Duodenal mucosa (tissue), 2 donors: ENCODE measurements at regions not wholly inside any gene's neighbourhood (a gene's known extent, or its start where the extent isn't known, plus 50 kb on each side); places are given as distances from the start of the nearest gene placed in this dataset.

Source experiments
- H3K27ac ChIP-seq: one replicate; pipeline ENCODE4 v1.7.0; 2013; ENCODE audit warnings: low read depth, low read length
- H3K27me3 ChIP-seq, 2 donors: one replicate each; pipeline ENCODE4 v1.7.0; 2013; ENCODE audit warnings: low read length in 2 of 2, control low read depth in 1 of 2; ENCODE audit not compliant: insufficient read depth in 2 of 2, control insufficient read depth in 1 of 2
- H3K36me3 ChIP-seq, 2 donors: one replicate each; pipeline ENCODE4 v1.7.0; 2013; ENCODE audit warnings: low read length in 2 of 2, control low read depth in 1 of 2; ENCODE audit not compliant: insufficient read depth in 2 of 2, control insufficient read depth in 1 of 2
- H3K4me1 ChIP-seq, 2 donors: one replicate each; pipeline ENCODE4 v1.7.0; 2013; ENCODE audit warnings: low read length in 2 of 2, control low read depth in 1 of 2; ENCODE audit not compliant: insufficient read depth in 2 of 2, control insufficient read depth in 1 of 2
- H3K4me3 ChIP-seq, 2 donors: one replicate each; pipeline ENCODE4 v1.7.0; 2013; ENCODE audit warnings: low read length in 2 of 2, low read depth in 1 of 2
- H3K9ac ChIP-seq, 2 donors: one replicate each; pipeline ENCODE4 v1.7.0; 2013; ENCODE audit warnings: low read length in 2 of 2, low read depth in 1 of 2
- H3K9me3 ChIP-seq, 2 donors: one replicate each; pipeline ENCODE4 v1.7.0; 2013; ENCODE audit warnings: low read length in 2 of 2, control low read depth in 1 of 2; ENCODE audit not compliant: control insufficient read depth in 1 of 2

DNA sequence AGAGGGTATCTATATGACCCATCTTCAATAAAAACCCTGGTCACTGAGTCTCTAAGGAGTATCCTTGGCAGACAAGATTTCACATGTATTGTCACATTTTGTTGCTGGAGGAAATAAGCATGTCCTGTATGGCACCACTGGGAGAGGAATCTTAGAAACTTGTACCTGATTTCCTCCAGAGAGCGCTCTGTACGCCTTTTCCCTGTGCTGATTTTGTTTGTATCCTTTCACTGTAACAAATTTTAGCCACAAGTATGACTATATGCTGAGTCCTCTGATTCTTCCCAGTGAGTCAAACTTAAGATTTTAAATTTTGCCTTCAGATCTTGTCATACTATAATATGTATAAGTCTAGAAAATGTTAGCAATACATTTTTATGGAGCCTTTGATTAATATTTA lies 102.8 kb downstream of the ITIH6 start:
- no peaks in the 10 kb centered on the region for H3K27me3 ChIP-seq

DNA sequence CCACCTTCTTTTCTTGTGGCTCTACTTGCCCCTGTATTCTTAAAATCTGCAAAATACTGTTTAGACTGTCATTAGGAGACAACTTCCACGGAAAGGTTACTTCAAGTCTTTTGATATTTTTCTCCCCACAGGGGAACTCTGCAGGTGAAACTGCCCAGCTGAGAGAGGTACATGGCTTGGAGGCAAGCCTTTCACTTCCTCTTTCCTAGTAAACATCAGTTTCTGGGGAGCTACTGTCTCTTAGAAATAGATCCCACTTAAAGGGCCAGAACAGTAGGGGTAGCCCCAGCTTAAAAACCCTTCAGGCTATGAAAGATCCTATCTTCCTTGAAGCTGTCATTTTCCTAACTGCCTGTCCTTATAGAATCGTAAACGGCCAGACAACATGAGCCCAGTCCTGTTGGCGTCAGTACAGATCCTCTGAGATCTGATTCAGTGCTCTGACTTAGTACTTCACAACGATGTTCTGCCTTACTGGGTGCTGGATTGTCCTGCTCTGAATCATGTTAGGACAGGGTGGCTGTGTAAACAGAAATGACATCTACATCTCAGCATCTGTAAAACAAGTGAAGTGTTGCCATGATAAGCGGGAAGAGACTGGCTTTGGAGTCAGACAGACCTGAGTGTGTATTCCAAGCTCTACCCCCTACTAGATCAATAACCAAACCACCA lies 102.1 kb downstream of the ITIH6 start:
- Histone ChIP-seq H3K9me3 (no peaks in the 10 kb centered on the region), H3K9ac (no peak overlapping the region), H3K36me3 (no peaks in the 10 kb centered on the region), H3K4me1 (no peaks in the 10 kb centered on the region), H3K4me3 (no peak overlapping the region), H3K27ac (no peak overlapping the region), H3K27me3 (no peaks in the 10 kb centered on the region)

More for the DNA sequence above, 102.8 kb downstream of the ITIH6 start:
- Histone ChIP-seq H3K9ac (no peak overlapping the region), H3K4me3 (no peak overlapping the region), H3K9me3 (no peaks in the 10 kb centered on the region), H3K4me1 (no peaks in the 10 kb centered on the region), H3K36me3 (no peaks in the 10 kb centered on the region), H3K27ac (no peak overlapping the region)
